ENCODE measurements at regions not wholly inside any gene's neighbourhood (a gene's known extent, or its start where the extent isn't known, plus 50 kb on each side); places are given as distances from the start of the nearest gene placed in this dataset.

- no peaks in the 10 kb centered on the region for H3K36me3 ChIP-seq
- no peak overlapping the region for H3K27ac ChIP-seq
- no peaks in the 10 kb centered on the region for H3K9me3 ChIP-seq
- no peak for DNase-seq
- intact Hi-C loops (cut with DNase I) = no loop called here
- TF ChIP-seq POLR2A (IDR thresholded peaks at IDR 0.05) = no peak
- no peak for TF ChIP-seq CTCF (IDR thresholded peaks at IDR 0.05)
- no peaks in the 10 kb centered on the region for H3K27me3 ChIP-seq
- no peaks in the 10 kb centered on the region for H3K4me1 ChIP-seq
- WGBS, 2 donors = 77 to 83% methylated on average over 6 of the region's 6 CpGs
- no peak overlapping the region for H3K4me3 ChIP-seq (replicated peaks in 1 of 3)
Measured at GRCh38 chr11:37087650-37088572, 489.9 kb upstream of the RAG2 start.

GRCh38 chr11:37078521-37078920 lies 480.5 kb upstream of the RAG2 start:
- Histone ChIP-seq H3K9me3 (no peaks in the 10 kb centered on the region), H3K4me1 (no peaks in the 10 kb centered on the region), H3K36me3 (no peaks in the 10 kb centered on the region), H3K27ac (no peak overlapping the region), H3K27me3 (no peaks in the 10 kb centered on the region), H3K4me3 (replicated peaks in 1 of 3) (no peak overlapping the region)
- no peak for DNase-seq
- intact Hi-C loops (cut with DNase I) = no loop called here
- no peak for TF ChIP-seq CTCF (IDR thresholded peaks at IDR 0.05)
- TF ChIP-seq POLR2A (IDR thresholded peaks at IDR 0.05) = no peak
- WGBS, 2 donors = 65 to 75% methylated on average over 2 of the region's 2 CpGs

- H3K4me3 ChIP-seq (replicated peaks in 1 of 3) = no peak overlapping the region
- no peaks in the 10 kb centered on the region for H3K9me3 ChIP-seq
- no peak for DNase-seq
- no peak overlapping the region for H3K27ac ChIP-seq
- TF ChIP-seq POLR2A (IDR thresholded peaks at IDR 0.05) = no peak
- no peak for TF ChIP-seq CTCF (IDR thresholded peaks at IDR 0.05)
- intact Hi-C loops (cut with DNase I) = no loop called here
- H3K4me1 ChIP-seq = no peaks in the 10 kb centered on the region
- H3K27me3 ChIP-seq = no peaks in the 10 kb centered on the region
- WGBS, 2 donors = 30 to 47% methylated on average over 1 of the region's 1 CpG
- H3K36me3 ChIP-seq = no peaks in the 10 kb centered on the region
Measured at GRCh38 chr11:37076866-37077265, 478.8 kb upstream of the RAG2 start.

- intact Hi-C loops (cut with DNase I) = no loop called here
- no peak for DNase-seq
- TF ChIP-seq CTCF (IDR thresholded peaks at IDR 0.05) (no peak), POLR2A (IDR thresholded peaks at IDR 0.05) (no peak)
- no peaks in the 10 kb centered on the region for H3K4me1 ChIP-seq
- WGBS, 2 donors = 65 to 67% methylated on average over 1 of the region's 1 CpG
- no peaks in the 10 kb centered on the region for H3K27me3 ChIP-seq
- H3K27ac ChIP-seq = no peak overlapping the region
- no peak overlapping the region for H3K4me3 ChIP-seq (replicated peaks in 1 of 3)
- no peaks in the 10 kb centered on the region for H3K36me3 ChIP-seq
- H3K9me3 ChIP-seq = no peaks in the 10 kb centered on the region
Measured at GRCh38 chr11:37072538-37073055, 474.6 kb upstream of the RAG2 start.

GRCh38 chr11:37050311-37050710 lies 452.3 kb upstream of the RAG2 start:
- TF ChIP-seq POLR2A (IDR thresholded peaks at IDR 0.05) (no peak), CTCF (IDR thresholded peaks at IDR 0.05) (no peak)
- DNase-seq = no peak
- intact Hi-C loops (cut with DNase I) = no loop called here
- Histone ChIP-seq H3K27ac (no peak overlapping the region), H3K27me3 (no peaks in the 10 kb centered on the region), H3K4me3 (replicated peaks in 1 of 3) (no peak overlapping the region), H3K9me3 (no peaks in the 10 kb centered on the region), H3K4me1 (no peaks in the 10 kb centered on the region), H3K36me3 (no peaks in the 10 kb centered on the region)
